GM19023 (cell line): ENCODE measurements at regions not wholly inside any gene's neighbourhood (a gene's known extent, or its start where the extent isn't known, plus 50 kb on each side); places are given as distances from the start of the nearest gene placed in this dataset.
"Not testable (repeated sequence)": the region's sequence is repeated elsewhere in the genome, so short reads cannot be mapped to it uniquely, and the experiment has no call there.

Experiments used
- ATAC-seq: cut with Tn5 transposase; IDR thresholded peaks from one replicate; pipeline ENCODE4 v1.9.1; 2021; ENCODE audit warnings: mild to moderate bottlenecking, moderate library complexity; ENCODE audit not compliant: unreplicated experiment

DNA sequence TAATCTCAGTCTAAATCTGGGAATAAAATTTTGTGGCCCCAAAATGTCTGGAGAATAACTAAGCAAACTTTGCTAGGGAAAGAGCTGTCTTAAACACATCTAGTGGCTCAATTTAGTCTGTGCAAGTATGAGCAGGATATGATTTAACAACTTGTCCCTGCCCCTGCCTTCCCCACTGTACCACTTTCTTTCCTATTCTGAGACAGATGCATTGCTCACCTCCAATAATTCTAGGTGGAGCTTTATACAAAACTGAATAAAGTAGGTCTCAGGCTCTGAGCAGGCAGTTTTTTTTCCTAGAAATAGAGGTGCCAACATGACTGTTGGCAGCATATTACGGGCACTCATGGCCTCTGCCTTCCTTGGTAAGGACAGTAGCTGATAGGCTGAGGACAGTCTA, 412.1 kb downstream of the DAD1 start:
- no peak for ATAC-seq

DNA sequence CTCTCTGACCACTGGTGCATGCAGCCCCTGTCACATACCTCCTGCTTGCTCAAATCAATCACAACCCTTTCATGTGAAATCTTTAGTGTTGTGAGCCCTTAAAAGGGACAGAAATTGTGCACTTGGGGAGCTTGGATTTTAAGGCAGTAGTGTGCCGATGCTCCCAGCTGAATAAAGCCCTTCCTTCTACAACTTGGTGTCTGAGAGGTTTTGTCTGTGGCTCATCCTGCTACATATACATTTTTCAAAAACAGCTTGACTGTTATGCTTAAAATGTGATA, 413.8 kb downstream of the DAD1 start:
- not testable (repeated sequence) for ATAC-seq

DNA sequence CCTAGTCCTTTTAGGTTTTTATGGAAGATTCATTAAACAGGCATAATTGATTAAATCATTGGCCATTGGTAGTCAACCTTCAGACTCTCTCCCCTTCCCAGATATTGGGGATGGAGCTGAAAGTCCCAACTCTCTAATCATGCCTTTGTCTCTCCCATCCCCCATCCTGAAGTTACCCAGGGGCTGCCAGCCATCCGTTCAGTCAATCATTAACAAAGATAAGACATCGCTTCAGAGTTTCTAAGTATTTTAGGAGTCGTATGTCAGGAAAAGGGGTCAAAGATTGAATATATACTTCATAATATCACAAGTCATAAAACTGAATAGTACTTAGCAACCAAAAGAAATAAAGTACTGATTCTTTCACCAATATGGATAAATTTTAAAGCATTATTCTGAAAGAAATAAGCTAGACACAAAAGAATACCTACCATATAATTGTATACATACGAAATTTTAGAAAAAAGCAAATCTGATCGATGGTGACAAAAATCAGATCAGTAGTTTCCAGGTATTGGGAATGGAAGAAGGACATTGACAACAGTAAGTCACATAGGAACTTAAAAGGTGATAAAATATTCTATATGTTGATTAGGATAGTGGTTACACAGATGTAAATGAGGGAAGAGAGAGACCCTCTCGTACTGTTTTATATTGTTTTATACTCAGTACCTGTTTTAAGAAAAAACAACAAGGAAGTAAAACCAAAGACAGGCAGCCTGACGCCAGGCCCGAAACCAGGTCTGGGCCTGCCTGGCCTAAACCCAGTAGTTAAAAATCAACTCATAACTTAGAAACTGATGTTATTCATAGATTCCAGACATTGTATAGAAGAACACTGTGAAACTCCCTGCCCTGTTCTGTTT, 414.4 kb downstream of the DAD1 start:
- ATAC-seq: no peak

- no peak for ATAC-seq
These were observed 420.7 kb downstream of the DAD1 start for GRCh38 chr14:22168092-22168955.

GRCh38 chr14:22164616-22165015, 424.4 kb downstream of the DAD1 start:
- no peak for ATAC-seq

DNA sequence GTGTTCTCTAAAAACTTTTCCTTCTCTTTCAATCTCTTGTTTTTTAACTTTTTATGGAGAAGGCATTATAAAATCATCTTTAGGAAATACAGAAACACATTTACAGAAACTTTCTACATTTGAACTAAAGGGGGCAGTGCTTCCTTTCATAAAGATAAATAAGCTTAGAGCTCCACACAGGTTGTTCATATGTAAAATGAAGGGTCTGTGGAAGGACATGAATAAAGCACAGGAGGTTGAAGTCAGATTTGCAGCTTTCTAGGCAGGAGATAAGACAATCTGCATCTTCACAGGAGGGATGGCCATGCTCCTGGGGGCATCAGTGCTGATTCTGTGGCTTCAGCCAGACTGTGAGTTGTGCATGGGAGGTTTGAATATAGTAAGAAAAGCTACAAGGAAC, 426.0 kb downstream of the DAD1 start:
- ATAC-seq: no peak

DNA sequence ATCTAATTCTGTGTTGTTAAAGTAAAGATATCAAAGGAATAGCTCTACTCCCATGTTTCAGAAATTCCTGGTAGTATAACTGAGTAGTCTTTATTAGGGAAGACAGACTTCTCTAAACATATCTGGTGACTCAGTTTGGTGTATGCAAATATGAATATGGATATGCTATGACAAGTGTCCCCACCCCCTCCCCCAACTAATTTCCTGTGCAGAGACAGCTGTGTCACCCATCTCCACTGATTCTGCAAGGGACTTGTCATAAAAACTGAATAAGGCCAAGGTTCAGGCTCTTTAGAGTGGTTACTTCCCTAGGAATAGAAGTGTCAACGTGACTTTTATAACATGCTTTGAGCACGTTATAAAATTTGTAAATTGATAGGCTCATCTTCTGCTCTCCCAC, 429.1 kb downstream of the DAD1 start:
- ATAC-seq: no peak

GRCh38 chr14:22159099-22159498, 429.9 kb downstream of the DAD1 start:
- ATAC-seq: no peak

GRCh38 chr14:22158560-22158959, 430.5 kb downstream of the DAD1 start:
- ATAC-seq: no peak

DNA sequence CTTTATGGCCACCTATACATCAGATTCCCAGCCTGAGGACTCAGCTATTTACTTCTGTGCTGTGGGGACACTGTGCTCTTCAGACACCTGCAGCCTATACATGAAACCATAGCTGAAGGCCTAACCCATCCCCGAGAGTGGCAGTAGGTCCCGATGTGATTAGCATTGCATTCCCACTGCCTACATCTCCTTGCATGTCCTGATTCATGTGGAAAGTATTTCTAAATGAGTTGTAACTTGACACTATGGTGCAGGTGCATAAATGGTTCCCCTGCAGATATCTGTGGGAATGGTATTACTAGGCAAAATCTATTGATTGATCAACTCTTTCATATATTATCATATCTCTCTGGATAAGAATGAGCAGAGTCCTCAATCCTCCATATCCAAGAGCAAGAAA, 433.5 kb downstream of the DAD1 start:
- no peak for ATAC-seq

- ATAC-seq: no peak
These were observed 436.1 kb downstream of the DAD1 start for GRCh38 chr14:22152903-22153302.

- no peak for ATAC-seq
These were observed 436.7 kb downstream of the DAD1 start for GRCh38 chr14:22152161-22152870.

- ATAC-seq: no peak
These were observed 437.9 kb downstream of the DAD1 start for GRCh38 chr14:22151121-22151520.

DNA sequence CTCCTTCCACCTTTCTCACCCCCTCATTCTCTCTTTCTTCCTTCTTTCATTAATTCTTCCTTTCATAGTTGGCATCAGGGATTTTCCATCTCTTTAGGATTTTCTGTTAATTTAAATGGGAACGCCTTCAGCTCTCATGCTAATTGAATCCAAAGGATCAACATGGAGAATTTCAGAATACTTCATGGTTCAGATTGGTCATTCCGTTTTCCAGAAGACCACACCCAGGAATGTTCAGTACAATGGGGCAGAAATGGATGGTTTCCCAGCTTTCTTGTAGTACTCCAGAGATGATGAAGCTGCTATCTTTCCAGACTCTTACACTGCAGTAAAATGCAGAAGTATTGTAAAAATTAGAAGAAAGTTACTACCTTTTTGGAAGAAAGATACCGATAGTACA, 440.0 kb downstream of the DAD1 start:
- no peak for ATAC-seq

DNA sequence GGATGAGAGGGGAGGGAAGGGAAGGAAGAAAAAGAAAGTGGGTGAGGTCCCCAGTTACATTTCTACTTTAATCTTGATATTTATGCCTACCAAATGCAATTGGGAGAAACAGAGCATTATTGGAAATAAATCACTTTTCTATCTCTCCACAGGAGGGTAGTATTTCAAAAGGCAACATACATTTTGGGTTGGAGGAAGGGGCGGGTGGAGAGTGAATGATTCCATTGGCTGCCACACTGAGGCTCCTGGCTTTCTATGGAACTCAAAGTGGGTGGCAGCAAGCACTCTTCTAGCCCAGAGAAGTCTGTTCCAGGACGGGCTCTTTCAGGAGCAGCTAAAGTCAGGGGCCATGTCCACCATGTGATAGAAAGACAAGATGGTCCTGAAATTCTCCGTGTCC, 441.3 kb downstream of the DAD1 start:
- ATAC-seq: no peak

GRCh38 chr14:22143363-22143762, 445.7 kb downstream of the DAD1 start:
- no peak for ATAC-seq

GRCh38 chr14:22140633-22141032, 448.4 kb downstream of the DAD1 start:
- no peak for ATAC-seq

- ATAC-seq: no peak
These were observed 457.1 kb downstream of the DAD1 start for GRCh38 chr14:22131749-22132476.

GRCh38 chr14:22124073-22124613, 450.5 kb upstream of the OR4E1 start:
- no peak for ATAC-seq

GRCh38 chr14:22122829-22123560, 449.4 kb upstream of the OR4E1 start:
- no peak for ATAC-seq
